HL-60 (cell line): ENCODE measurements at regions not wholly inside any gene's neighbourhood (a gene's known extent, or its start where the extent isn't known, plus 50 kb on each side); places are given as distances from the start of the nearest gene placed in this dataset.

ENCODE experiments used
- DNase-seq, 2 experiments: peaks; one replicate each; pipeline ENCODE4 v3.0.0-alpha.2; 2010 to 2020; ENCODE audit warnings: low read depth in 1 of 2, low spot score in 1 of 2
- H3K27ac ChIP-seq: fragments of 250-450 bp; sonication (Bioruptor Pico); replicated peaks from 2 replicates; pipeline ENCODE4 v1.5.1; 2020; ENCODE audit warnings: mild to moderate bottlenecking, moderate library complexity
- H3K27me3 ChIP-seq: fragments of 250-450 bp; sonication (Bioruptor Pico); 2 replicates; pipeline ENCODE4 v1.5.1; 2021; ENCODE audit warnings: mild to moderate bottlenecking, moderate library complexity; ENCODE audit not compliant: insufficient read depth, poor library complexity, severe bottlenecking
- H3K4me3 ChIP-seq: replicated peaks from 2 replicates; pipeline ENCODE4 v1.5.1; 2011; ENCODE audit warnings: mild to moderate bottlenecking, control low read depth, low read length; ENCODE audit not compliant: insufficient read depth
- CTCF ChIP-seq: IDR thresholded peaks from one replicate; pipeline ENCODE4 v1.5.1; 2011; ENCODE audit warnings: low read length, control low read depth, inconsistent platforms; ENCODE audit not compliant: insufficient read depth
- GABPA ChIP-seq: IDR thresholded peaks from 2 replicates; pipeline ENCODE4 v1.6.1; 2012; ENCODE audit warnings: low read depth
- POLR2AphosphoS5 ChIP-seq: IDR thresholded peaks from 2 replicates; pipeline ENCODE4 v1.6.1; 2012; ENCODE audit warnings: low read depth
- REST ChIP-seq: IDR thresholded peaks from 2 replicates; pipeline ENCODE4 v1.6.1; 2012; ENCODE audit warnings: low read depth; ENCODE audit not compliant: insufficient replicate concordance
- SPI1 ChIP-seq: IDR thresholded peaks from 2 replicates; pipeline ENCODE4 v1.6.1; 2012; ENCODE audit warnings: low read depth, mild to moderate bottlenecking, borderline replicate concordance

DNA sequence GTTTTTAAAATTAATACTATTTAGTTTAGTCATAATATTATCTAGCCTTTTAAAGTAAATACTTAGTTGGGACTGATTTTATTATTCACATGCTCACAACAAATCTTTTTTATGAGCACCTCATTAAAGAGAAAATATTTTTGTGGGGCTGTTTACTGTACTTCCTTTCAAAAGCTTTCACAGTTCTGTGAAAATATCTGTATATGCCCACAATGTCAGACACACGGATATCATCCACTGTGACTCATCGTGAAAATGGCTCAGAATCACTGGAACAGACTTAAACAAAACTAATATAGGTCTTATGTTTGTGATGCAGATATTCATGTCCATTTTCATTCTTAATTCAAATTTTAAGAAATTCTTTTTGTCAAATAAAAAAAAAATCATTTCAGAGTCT lies 305.2 kb downstream of the RAB38 start:
- TF ChIP-seq SPI1 (no peak), CTCF (no peak), GABPA (no peak), REST (no peak), POLR2AphosphoS5 (no peak)
- no peaks in the 10 kb centered on the region for H3K27me3 ChIP-seq

DNA sequence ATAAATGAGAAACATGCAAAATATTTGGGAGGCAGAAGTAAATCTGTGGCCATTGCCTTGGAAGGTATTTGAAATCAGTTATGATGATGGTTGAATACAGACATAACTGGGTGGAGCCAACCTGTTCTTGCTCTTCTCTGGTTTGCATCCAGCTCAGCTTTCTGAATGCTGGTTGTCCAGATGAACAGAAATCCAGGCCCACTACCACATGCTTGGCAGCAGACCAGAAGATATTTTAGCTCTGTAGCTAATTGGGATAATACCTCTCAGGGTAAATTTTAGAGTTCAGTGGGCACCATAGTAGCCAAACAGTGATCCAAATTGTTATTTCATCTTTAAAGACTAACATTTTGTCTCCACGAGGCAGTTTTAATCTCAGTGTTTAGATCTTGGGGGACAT lies 308.3 kb downstream of the RAB38 start:
- H3K27me3 ChIP-seq = no peaks in the 10 kb centered on the region

More for the DNA sequence above, 305.2 kb downstream of the RAB38 start:
- no peak overlapping the region for H3K4me3 ChIP-seq
- H3K27ac ChIP-seq = no peak overlapping the region
- no peak for DNase-seq

GRCh38 chr11:87861030-87861429 lies 314.2 kb downstream of the RAB38 start:
- Histone ChIP-seq H3K4me3 (no peak overlapping the region), H3K27ac (no peak overlapping the region), H3K27me3 (no peaks in the 10 kb centered on the region)
- no peak for DNase-seq
- no peak for TF ChIP-seq POLR2AphosphoS5
- no peak for TF ChIP-seq GABPA
- TF ChIP-seq CTCF = no peak
- no peak for TF ChIP-seq REST
- TF ChIP-seq SPI1 = no peak

More for the DNA sequence above, 308.3 kb downstream of the RAB38 start:
- DNase-seq = no peak
- Histone ChIP-seq H3K27ac (no peak overlapping the region), H3K4me3 (no peak overlapping the region)
- TF ChIP-seq GABPA (no peak), REST (no peak), CTCF (no peak)
